HuH-7 (cell line): ENCODE measurements at regions not wholly inside any gene's neighbourhood (a gene's known extent, or its start where the extent isn't known, plus 50 kb on each side); places are given as distances from the start of the nearest gene placed in this dataset.
"Not testable (repeated sequence)": the region's sequence is repeated elsewhere in the genome, so short reads cannot be mapped to it uniquely, and the experiment has no call there.

Experiments
- DNase-seq: peaks from one replicate; pipeline ENCODE4 v3.0.0; 2011; ENCODE audit warnings: low spot score

DNA sequence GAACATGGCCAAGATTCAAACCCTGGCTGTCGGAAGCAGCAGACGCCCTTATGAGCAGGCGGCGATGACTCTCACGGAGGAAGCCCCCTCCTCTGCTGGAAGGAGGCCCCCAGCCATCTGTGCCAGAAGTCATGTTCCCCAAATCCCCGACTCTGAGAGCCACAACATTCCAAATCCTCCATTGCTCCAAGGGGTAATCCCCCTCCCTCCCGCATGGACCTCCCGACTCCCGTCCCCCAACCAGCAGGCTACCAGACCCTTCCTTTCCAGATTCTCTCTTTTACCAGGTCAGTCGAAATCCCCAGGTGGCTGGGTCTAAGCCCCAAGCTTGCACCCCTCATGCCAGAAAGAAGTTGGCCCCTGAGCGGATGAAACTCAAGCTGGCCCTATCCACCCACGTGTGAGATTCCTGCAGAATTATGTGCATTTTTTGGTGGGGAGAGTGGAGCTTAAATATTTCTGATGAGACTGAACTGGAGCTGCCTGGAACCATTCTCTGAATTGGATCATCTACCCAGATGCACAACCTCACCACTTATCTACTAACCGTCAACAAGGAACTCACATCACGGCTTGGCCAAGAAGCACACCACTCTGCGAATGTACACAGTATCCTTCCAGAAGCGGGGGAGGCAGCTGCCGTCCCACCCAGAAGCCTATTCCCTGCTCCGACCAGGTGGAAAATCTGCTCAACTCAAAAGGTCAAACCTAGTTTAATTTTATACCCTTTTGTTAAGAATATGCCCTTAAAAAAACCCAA lies 283.5 kb downstream of the C16orf95 start:
- no peak for DNase-seq

DNA sequence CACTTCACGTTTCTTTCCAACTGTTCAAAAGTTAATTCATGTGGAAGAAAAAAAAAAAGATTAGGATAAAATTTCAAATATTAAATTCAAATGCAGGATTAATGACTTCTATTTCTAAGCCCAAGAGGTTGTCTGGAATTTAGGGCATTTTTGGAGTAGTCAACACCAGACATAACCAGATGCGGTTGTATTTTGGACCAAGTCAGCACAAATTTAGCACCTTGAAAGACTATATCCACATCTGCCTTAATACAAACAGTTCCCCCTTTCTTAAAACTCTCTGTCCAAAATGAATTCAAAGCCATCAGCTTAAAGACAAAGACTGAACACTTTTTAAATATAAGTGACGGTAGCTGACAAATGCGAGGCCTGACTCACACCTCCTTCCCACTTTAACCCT lies 282.9 kb downstream of the C16orf95 start:
- DNase-seq, result no peak

DNA sequence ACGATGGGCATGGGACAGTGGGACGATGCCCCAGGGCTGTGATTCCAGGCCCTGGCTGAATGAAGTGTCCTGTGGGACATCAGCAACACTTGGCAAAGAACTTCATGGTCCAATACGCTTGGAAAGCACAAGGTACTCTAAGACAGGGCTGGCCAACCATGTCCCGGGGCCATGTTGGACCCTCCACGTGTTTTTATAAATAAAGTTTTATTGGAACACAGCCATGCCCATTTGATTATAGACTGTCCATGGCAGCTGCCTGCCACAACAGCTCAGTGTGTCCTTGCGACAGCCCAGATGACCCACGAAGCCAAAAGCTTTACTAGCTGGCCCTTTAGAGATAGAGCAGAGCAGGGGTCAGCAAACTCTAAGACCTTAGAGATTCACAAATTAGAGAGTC lies 282.1 kb downstream of the C16orf95 start:
- no peak for DNase-seq

DNA sequence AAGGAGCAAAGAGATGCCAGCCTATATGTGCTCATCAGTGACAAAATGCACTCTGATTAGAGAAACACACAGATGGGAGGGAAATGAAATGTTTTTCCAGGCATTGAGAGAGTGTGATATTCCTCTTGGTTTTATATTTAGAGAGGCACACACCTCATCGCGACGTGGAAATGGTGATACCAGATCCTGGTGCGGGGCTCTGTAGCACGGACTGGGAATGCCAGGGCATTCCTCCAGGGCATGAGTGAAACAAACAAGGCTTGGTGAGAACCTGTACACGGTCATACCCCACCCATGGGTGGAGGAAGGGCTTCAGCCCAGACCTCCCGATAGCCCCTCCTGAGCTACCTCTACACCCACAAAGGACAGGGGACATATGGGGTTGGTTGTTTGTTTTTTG lies 280.2 kb downstream of the C16orf95 start:
- DNase-seq, result no peak

DNA sequence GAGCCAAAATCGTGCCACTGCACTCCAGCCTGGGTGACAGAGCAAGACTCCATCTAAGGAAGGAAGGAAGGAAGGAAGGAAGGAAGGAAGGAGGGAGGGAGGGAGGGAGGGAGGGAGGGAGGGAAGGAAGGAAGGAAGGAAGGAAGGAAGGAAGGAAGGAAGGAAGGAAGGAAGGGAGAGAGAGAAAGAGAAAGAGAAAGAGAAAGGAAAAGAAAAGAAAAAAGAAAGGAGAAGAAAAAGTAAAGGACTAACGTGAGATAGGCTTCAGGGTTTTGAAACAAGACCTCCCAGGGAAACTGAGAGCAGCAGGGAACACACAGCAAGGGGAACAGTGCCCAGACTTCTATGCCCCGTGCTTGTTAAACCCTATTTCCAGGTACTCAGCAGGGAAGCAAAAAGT lies 278.7 kb downstream of the C16orf95 start:
- DNase-seq, result not testable (repeated sequence)

DNA sequence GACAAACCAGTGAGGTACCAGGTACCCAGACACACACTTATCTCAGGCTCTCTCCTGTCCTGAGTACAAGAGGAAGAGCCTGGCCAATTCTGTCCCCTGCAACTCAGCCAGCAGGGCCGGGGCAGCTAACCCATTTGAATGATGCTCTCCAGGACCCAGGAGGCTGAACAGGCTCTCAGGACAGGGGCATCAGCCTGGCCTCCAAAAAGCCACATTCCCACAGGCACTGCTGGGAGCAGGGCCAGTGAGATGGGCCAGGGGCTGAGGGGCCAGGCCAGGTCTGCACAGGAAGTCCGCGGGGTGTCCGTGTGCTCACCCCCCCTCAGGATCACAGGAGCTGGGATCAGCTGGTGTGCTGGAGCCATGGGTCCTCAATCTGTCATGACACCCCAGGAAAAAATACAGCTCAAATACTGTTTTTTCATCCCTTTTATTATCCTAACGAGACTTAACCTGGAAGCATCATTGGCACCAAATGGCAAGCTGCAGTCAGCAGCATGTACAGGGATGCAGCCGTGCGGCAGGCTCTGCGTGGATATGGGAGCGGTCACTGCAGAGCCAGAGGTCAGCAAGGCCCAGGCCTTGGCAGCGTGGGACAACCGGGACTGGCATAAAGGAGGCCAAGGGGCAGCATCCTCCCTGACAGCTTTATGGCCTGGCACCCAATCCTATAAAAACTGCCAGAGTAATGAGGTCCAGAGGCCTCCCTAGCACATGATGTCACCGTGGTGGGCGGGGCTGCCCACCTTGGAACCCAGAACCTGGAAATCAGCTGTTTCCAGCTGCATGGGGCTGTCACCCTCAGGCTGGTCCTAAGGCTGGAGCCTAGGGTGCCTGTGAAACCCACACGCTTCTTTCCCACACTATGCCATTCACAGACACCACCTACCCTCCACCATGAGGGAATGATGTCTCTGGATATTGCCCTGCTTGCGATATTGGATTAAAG lies 276.7 kb downstream of the C16orf95 start:
- no peak for DNase-seq

DNA sequence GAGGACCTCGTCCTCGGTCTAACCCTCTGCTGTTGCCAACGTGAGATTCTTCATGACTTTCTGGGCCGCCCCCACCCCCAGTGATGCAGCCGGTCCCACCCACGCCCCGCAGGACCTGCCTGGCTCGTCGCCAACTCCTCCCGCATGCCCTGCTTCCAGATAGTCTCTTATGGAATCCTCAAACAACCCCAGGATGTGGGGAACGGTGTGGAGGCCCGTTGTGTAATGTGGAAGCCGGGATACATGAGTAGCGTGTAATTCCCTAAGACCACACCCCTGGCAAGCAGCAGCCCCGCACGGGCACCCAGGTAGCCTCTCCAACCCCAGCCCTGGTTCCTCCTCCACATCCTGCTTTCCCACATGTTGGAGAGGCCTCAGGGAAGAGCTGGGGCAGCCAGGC lies 275.9 kb downstream of the C16orf95 start:
- no peak for DNase-seq

DNA sequence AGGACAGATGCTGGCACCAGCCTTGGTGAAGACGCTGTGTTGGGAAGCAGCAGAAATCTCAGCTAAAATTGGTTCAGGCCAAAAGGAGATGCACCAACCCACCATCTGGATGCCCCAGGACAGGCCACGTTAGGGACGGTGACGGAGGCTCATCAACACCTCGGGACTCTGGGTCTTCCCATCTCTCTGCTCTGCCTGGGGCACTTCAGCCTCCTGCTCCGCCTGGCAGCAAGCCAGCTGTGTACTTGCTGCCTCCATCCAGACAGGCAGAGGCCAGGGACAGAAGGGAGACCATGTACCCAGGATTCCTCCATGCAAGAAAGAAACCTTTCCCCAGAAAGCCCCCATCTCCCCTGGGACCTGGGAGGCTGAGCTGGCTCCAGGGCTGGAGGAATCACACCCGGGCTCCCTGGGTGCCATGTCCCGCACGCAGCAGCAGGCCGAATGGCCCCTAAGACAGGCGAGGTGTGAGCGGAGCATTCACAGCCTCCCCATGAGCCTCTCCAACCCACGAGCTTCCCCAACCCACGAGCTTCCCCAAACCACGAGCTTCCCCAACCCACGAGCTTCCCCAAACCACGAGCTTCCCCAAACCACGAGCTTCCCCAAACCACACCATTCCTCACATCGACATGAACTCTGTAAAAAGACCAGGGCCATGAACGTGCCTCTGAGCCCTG lies 274.5 kb downstream of the C16orf95 start:
- no peak for DNase-seq

DNA sequence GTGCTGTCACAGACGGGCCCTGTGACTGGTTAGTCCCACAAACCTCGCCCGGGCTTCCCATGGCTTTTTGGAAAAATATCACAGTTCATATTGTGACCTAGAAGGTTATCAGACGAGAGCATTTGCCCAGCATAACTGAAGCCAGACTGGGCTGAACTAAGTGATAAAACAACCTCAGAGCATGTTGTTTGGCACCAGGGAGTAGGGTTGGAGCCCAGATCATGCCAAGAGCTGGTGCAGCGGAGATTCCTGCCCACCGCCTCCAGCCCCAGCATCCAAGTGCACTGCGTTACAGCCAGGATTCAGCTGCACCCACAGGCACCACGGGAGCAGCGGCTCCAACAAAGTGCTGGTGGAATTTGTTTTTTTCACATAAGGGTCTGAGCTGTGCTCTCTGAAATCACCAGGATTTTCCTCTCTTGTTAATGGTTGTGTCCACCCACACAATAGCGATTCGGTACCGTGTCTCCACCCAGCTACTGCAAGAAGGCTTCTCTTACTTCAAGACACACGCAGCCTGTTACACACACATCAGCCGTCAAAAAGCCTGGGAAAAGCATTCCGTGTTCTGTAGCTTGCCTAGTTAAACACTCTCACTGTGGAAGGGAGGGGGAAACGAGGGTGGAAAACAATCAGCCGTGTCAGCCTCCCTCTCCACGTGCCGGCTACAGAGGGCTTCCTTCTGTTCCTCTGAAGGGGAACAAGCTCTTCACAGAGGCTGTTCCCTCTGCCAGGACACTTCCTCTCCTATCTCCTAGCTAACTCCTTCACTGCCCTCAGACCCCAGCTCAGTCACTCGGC lies 273.8 kb downstream of the C16orf95 start:
- no peak for DNase-seq

DNA sequence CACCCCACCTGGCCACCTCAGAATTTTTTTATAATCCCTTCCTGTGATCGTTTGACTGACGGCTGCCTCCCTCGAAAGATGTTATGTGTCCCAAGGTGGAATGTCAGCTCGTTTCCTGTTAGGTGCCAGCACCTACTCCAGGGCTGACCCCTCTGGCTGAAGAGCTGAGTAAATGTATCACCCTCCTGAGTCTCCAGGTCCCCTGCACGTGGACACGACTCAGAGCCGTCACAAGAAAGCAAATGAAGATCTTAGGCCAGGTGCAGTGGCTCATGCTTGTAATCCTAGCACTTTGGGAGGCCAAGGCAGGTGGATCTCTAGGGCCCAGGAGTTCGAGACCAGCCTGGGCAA lies 273.2 kb downstream of the C16orf95 start:
- DNase-seq, result no peak

DNA sequence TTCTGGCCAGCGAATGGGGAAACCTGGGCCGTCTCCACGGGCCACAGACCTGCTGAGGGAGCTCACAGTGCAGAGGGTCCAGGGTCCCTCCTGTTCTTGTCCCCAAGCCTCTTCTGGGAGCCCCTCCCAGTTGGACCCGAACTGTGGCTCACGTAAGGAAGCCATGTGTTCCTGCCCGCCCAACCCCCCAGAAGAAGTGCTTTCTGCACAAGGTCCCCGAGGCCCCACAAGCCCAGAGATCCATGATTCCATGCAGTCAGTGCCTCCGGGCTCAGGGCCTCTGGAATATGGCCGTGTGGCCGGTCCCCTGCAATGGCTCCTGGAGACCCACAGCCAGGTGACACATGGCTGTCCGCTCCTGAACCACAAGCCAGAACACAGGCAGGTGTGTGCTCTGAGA lies 272.4 kb downstream of the C16orf95 start:
- DNase-seq, result no peak

DNA sequence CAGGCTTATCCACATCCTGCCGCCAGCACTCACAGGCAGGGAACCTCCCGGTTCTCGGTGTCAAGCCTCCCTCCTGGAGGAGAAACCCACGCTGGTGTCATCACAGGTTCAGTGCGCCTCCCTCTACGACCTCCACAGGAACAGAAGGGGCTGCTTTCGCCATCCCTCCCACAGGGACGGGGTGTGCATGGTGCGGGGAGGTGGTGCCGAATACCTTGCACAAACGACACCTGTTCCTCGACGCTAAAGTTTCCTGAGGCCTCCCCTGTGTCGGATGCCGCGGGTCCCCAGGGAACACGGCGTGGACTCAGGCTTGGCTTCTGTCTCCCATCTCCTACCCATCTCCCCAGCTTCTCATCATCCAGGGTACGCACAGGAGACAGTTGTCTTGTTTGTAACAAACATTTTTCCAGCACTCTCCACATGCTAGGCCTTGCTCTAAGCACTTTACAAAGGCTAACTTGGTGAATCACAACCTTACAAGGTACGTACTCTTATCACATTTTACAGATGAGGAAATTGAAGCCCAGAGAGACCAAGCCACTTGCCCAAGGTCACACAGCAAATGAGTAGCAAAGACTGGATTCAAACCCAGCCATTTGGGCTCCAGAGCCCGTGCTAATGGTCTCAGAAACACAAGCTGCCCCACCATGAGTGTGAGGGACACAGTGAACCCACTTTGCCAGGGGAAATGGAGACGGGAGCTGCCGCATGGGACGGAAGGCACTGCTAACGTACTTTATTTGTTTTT lies 271.6 kb downstream of the C16orf95 start:
- DNase-seq, result no peak

DNA sequence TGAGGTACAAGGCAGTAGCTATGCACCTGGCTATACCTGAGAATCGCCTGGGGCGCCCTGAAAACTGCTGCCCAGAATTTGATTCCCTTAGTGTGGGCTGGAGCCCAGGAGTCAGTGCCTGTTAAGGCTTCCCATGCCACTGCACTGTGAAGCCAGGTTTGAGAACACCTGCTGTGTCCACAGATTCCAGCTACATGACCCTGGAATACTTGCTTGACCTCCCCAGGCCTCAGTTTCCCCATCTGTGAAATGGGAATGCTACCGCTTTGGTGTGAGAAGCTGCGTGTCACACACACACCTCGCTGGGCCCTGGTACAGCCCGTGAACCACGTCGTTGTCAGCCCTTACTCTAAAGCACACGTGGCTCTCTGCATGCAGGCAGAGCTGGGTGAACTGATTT lies 271.0 kb downstream of the C16orf95 start:
- no peak for DNase-seq

DNA sequence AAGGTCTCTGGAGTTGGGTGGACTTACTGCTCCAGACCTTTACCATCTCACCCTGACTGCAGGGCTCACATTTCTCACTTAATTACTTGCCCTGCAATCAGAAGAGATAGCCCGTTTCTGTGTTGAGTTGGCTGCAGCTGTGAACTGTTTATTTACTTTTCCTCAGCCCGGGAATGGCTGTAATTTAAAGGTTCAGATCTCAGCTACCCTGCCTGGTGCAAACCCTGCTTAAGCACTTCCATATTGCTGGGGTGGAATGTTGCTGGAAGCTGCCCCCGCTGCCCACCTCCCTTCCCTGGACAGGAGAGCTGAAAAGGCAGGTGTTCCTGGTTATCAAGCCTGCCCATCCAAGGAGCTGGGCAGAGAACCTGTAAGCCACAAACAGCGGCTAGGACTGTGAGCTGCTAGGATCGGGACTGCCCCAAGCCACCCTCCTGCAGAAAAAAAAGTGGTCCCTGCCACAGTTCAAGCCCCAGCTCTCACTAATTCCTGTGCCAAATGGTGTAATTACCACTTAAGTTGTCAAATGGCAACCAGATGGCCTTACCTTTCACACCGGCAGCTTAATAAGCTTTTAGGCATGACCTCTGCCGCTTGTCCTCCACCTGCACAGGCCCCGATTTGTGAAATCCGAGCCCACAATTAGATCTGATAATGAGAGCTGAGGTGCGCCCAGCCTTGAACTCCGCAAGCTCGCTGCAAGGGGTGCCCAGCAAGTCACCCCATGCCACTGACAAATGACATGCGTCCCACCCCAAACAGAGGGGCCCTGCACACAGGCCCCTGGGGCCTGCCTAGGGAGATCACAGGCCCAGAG lies 269.8 kb downstream of the C16orf95 start:
- DNase-seq, result no peak

DNA sequence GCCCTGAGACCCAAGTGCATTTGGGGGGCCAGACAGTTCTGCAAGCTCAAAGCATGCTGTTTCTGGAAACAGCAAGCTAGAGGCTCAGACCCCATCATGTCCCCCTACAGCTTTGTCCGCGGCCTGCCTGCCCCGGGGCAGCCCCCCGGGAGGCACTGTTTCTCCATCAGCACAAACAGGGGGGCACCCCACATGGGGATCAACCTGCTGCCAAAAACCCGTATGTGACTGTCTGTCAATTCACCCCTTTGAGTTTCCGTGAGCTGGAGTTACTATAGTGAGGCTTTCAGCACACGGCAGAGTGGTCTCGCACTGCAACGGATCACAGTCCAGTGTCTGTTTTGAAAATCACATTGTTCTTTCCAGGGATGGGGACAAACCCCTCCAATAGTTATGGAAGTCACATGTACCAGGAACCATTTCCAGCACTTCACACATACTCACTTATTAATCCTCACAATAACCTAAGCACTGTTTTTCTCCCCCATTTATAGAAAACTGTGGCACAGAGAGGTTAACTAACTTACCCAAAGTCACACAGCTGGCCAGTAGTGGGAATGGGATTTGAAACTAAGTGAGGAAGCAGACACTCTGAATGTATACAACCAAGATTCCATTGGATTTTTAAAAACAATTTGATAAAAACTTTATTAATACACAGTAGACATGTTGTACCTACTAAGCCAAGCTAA lies 269.0 kb downstream of the C16orf95 start:
- no peak for DNase-seq

DNA sequence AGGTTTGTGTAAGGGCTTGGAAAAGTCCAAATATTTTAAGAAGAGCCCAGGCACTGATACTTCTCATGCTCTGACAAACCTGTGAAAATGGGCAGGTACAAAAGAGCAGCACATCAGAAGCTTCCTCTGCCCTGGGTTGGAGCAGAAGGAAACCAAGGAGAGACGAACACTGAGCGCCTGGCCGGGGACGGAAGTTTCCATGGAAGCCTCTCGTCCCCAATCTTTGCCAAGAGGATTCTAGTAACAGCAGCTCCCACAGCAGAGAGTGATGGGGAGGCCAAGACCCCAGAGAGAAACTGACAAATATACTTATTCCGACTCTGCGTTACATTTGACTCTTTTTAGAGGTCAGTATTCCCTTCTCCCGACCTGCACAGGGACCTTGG lies 268.5 kb downstream of the C16orf95 start:
- DNase-seq, result no peak

DNA sequence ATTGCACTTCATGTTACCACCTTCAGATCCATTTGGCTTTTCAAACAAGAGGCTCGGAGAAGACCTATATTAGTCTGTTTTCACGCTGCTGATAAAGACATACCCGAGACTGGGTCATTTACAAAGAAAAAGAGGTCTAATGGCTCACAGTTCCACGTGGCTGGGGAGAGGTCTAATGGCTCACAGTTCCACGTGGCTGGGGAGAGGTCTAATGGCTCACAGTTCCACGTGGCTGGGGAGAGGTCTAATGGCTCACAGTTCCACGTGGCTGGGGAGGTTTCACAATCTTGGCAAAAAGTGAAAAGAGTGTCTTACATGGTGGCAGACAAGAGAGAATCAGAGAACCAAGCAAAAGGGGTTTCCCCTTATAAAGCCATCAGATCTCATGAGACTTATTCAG lies 268.0 kb downstream of the C16orf95 start:
- not testable (repeated sequence) for DNase-seq

DNA sequence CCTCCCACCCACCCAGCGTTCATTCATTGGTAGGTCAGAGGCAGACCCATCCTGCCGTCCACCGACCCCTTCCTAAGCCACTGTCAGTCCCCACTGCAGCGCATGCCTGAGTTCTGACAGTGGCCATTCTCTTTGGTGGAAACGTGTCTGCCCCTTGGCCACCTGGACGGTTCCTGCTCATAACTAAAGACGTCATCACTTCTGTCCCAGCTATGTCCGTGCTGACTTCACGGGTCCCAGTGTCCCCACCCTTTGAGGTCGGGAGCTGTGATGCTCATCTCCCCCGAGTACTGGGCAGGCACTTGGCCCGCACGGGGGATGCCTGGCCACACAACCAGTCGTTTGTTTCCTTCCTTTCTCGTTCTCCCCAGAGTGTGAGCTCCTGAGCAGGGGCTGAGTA lies 267.1 kb downstream of the C16orf95 start:
- DNase-seq, result no peak

DNA sequence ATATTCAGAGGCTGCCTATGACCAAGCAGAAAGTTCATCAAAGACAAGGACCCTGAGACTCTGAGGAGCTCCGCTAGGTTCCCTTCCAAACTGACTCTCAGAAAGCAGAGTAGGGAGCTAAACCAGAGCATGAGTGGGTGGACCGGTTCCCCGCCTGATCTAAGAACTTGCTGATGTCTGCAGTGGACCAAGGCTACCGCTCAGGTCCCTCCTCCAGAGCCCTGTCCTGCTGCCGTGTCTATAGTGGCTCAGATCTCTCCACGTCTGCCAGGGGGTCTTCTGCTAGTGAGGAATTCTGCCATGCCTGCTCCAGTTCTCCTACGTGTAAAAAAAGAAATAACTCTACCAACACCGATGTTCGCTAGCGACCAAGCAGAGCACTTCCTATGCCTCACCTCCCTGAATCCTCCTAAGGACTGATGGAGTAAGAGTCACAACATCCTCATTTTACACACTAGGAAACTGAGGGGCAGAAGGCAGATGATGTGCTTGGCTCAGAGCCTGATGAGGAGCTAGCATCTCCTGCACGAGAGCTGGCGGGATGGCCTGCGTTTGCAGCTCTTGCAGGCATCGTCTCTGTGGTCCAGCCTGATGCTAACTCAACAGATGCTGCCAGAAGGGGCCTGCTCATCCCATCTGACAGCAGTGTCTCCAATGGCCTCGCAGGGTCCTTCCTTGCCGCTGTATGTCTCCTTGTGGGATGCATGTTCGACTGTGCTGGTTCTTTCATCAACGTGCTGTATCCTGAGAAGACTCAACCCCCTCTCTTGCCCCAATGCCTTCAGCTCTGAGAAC lies 265.5 kb downstream of the C16orf95 start:
- DNase-seq, result no peak
